ENCODE measurements at regions not wholly inside any gene's neighbourhood (a gene's known extent, or its start where the extent isn't known, plus 50 kb on each side); places are given as distances from the start of the nearest gene placed in this dataset.

DNA sequence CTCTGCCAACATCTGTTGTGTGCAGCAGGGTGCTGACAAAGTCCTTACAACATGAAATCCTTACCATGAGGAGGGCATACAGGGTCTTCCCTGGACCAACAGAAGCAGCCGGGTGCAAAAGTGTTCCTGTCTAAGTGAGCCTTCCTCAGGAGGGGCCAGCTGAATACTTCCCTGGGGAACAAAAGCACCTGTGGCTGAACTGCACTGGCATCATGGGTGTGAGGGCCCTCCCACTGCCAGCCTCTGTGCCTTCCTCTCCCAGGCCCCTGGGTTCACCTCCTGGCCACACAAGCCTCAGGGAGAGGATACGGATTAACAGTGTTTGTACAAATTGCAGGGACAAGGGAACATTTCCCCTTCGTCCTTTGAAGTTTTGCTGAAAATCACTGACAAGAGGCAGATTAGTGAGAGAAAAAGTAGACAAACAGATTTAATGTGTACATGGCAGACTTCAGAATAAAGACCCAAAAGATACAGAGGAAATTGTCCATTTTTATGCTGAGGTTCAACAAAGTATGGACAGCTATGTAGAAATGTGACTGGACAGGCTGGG, 91.0 kb upstream of the PPM1J start:
- no peak for TF ChIP-seq TARDBP (IDR thresholded peaks at IDR 0.05)
- TF ChIP-seq ELF4 (IDR thresholded peaks at IDR 0.05) = no peak
- TF ChIP-seq SP1 (IDR thresholded peaks at IDR 0.05) = no peak
- no peak for TF ChIP-seq NFRKB (IDR thresholded peaks at IDR 0.05)
- no peak for TF ChIP-seq FOXM1 (IDR thresholded peaks at IDR 0.05; ENCODE audit: borderline replicate concordance)
- TF ChIP-seq, protein P1, sequence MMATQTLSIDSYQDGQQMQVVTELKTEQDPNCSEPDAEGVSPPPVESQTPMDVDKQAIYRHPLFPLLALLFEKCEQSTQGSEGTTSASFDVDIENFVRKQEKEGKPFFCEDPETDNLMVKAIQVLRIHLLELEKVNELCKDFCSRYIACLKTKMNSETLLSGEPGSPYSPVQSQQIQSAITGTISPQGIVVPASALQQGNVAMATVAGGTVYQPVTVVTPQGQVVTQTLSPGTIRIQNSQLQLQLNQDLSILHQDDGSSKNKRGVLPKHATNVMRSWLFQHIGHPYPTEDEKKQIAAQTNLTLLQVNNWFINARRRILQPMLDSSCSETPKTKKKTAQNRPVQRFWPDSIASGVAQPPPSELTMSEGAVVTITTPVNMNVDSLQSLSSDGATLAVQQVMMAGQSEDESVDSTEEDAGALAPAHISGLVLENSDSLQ (IDR thresholded peaks at IDR 0.05) = no peak
- no peak for TF ChIP-seq FOXK2 (IDR thresholded peaks at IDR 0.05)
- no peak for TF ChIP-seq BHLHE40 (IDR thresholded peaks at IDR 0.05; ENCODE audit: borderline replicate concordance)
- TF ChIP-seq HDGF (IDR thresholded peaks at IDR 0.05; ENCODE audit: borderline replicate concordance) = no peak

Measured in HEK293T (cell line).